Peyer's patch (tissue), 4 donors: ENCODE measurements at regions not wholly inside any gene's neighbourhood (a gene's known extent, or its start where the extent isn't known, plus 50 kb on each side); places are given as distances from the start of the nearest gene placed in this dataset.

ENCODE experiments used
- POLR2A ChIP-seq, 2 donors: fragments of 450-650 bp; IDR thresholded peaks; one replicate each; pipeline ENCODE4 v1.5.1; 2017; ENCODE audit warnings: antibody characterized with exemption in 2 of 2, mild to moderate bottlenecking in 2 of 2, moderate library complexity in 2 of 2
- TF ChIP-seq, protein P1 (sequence below), 6 experiments: fragments of 450-650 bp in 4 of 6; fragments of 200-600 bp in 2 of 6; sonication (generic) in 1 of 6; IDR thresholded peaks; one replicate each; pipeline ENCODE4 v1.5.1; 2017 to 2019; ENCODE audit warnings: antibody characterized with exemption in 6 of 6, mild to moderate bottlenecking in 3 of 6, moderate library complexity in 1 of 6

DNA sequence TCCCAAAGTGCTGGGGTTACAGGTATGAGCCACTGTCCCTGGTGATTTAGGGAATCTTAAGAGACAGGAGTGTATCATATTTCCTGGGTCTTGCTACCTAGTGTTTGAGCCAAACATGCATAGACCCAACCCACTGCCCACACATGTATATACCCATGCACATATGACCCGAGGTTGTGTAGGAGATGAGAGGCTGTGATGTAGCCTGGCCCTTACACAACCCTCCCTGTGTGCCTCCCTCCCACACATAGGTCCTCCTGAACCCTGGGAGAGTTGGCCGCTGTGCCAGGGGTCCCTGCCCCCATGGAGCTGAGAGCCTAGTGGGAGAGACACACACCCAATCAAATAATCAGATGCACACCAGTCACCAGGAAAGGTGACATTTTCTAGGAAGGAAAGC is 365.9 kb downstream of the ZNF536 start:
- TF ChIP-seq, protein P1, sequence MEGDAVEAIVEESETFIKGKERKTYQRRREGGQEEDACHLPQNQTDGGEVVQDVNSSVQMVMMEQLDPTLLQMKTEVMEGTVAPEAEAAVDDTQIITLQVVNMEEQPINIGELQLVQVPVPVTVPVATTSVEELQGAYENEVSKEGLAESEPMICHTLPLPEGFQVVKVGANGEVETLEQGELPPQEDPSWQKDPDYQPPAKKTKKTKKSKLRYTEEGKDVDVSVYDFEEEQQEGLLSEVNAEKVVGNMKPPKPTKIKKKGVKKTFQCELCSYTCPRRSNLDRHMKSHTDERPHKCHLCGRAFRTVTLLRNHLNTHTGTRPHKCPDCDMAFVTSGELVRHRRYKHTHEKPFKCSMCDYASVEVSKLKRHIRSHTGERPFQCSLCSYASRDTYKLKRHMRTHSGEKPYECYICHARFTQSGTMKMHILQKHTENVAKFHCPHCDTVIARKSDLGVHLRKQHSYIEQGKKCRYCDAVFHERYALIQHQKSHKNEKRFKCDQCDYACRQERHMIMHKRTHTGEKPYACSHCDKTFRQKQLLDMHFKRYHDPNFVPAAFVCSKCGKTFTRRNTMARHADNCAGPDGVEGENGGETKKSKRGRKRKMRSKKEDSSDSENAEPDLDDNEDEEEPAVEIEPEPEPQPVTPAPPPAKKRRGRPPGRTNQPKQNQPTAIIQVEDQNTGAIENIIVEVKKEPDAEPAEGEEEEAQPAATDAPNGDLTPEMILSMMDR (IDR thresholded peaks at IDR 0.05), result no peak
- no peak for TF ChIP-seq POLR2A (IDR thresholded peaks at IDR 0.05)
